Endothelial cell of umbilical vein (primary cell): ENCODE measurements at regions not wholly inside any gene's neighbourhood (a gene's known extent, or its start where the extent isn't known, plus 50 kb on each side); places are given as distances from the start of the nearest gene placed in this dataset.

Source experiments
- BruUV-seq: library from RNA; stranded (reverse); fragments of 400-500 nt; replicated peaks from 2 replicates; lab custom pipeline; 2021; lab: Mats Ljungman, UMichigan
- CTCF ChIA-PET: fragments of 300-600, 350-600 bp; sonication (Branson Sonifier 250); formaldehyde crosslinking; loops from one replicate; lab custom pipeline; 2021; ENCODE audit warnings: antibody characterized with exemption, inconsistent platforms; lab: Charles Lee
- POLR2A ChIA-PET: fragments of 300-600, 350-600 bp; sonication (Branson Sonifier 250); formaldehyde crosslinking; loops from one replicate; lab custom pipeline; 2021; ENCODE audit warnings: antibody characterized with exemption, inconsistent platforms; lab: Charles Lee
- DNase-seq: peaks from one replicate; pipeline ENCODE4 v3.0.0-alpha.2; 2011; ENCODE audit warnings: low read depth, low spot score
- FAIRE-seq: peaks from 2 replicates; lab custom pipeline; 2011; peaks lifted over from hg19 to GRCh38; lab: Jason Lieb, UNC
- H2AFZ ChIP-seq: 2 replicates; pipeline ENCODE4 v1.6.0; 2012; ENCODE audit warnings: low read depth, low read length, control low read depth, inconsistent platforms
- H3K27ac ChIP-seq: 2 replicates; pipeline ENCODE4 v1.5.1; 2011; ENCODE audit warnings: low read depth, mild to moderate bottlenecking, control low read depth, low read length, moderate library complexity; ENCODE audit not compliant: insufficient read depth
- H3K27me3 ChIP-seq, 2 experiments: 2 replicates each; pipeline versions ENCODE4 v1.6.0 to v1.6.1; 2011; ENCODE audit warnings: low read length in 2 of 2, mixed read lengths in 1 of 2; ENCODE audit not compliant: control insufficient read depth in 2 of 2, insufficient read depth in 2 of 2
- H3K36me3 ChIP-seq, 2 experiments: 2 replicates in 1 of 2; 3 replicates in 1 of 2; pipeline ENCODE4 v1.5.1; 2011; ENCODE audit warnings: low read length in 2 of 2, mild to moderate bottlenecking in 1 of 2, moderate library complexity in 1 of 2; ENCODE audit not compliant: control insufficient read depth in 2 of 2, insufficient read depth in 2 of 2; ENCODE audit errors: extremely low read depth in 1 of 2
- H3K4me1 ChIP-seq: 3 replicates; pipeline ENCODE4 v1.5.1; 2011; ENCODE audit warnings: mild to moderate bottlenecking, low read length; ENCODE audit not compliant: control insufficient read depth, insufficient read depth; ENCODE audit errors: extremely low read depth
- H3K4me2 ChIP-seq: 2 replicates; pipeline ENCODE4 v1.6.1; 2011; ENCODE audit warnings: low read length, control low read depth, mixed read lengths; ENCODE audit not compliant: insufficient read depth
- H3K4me3 ChIP-seq, 3 experiments: fragments of 200-600 bp in 1 of 3; sonication (generic), shearing (Covaris generic) in 1 of 3; replicated peaks in 1 of 3; 2 replicates each; pipeline ENCODE4 v1.5.1; 2011 to 2016; ENCODE audit warnings: control low read depth in 3 of 3, low read length in 3 of 3, mild to moderate bottlenecking in 2 of 3, inconsistent platforms in 1 of 3, low read depth in 1 of 3, moderate library complexity in 1 of 3; ENCODE audit not compliant: insufficient read depth in 1 of 3
- H3K79me2 ChIP-seq: 2 replicates; pipeline ENCODE4 v1.6.0; 2012; ENCODE audit warnings: low read length, inconsistent platforms; ENCODE audit not compliant: control insufficient read depth, insufficient read depth
- H3K9ac ChIP-seq: replicated peaks from 2 replicates; pipeline ENCODE3; 2011; ENCODE audit warnings: low read length, control low read depth; ENCODE audit not compliant: insufficient read depth; ENCODE audit errors: extremely low read depth
- H3K9me1 ChIP-seq: replicated peaks from 3 replicates; pipeline ENCODE4 v1.6.0; 2011; ENCODE audit warnings: mild to moderate bottlenecking, low read length; ENCODE audit not compliant: control insufficient read depth, insufficient read depth; ENCODE audit errors: extremely low read depth
- H3K9me3 ChIP-seq: replicated peaks from 2 replicates; pipeline ENCODE4 v1.5.1; 2012; ENCODE audit warnings: low read length, inconsistent platforms; ENCODE audit not compliant: control insufficient read depth, insufficient read depth
- H4K20me1 ChIP-seq: replicated peaks from 2 replicates; pipeline ENCODE3; 2011; ENCODE audit warnings: mild to moderate bottlenecking, low read length; ENCODE audit not compliant: control insufficient read depth, insufficient read depth; ENCODE audit errors: extremely low read depth
- EZH2 ChIP-seq: IDR thresholded peaks from 2 replicates; pipeline ENCODE4 v1.6.1; 2012; ENCODE audit warnings: borderline replicate concordance, low read depth, mild to moderate bottlenecking, moderate library complexity, low read length, inconsistent platforms; ENCODE audit not compliant: severe bottlenecking
- FOS ChIP-seq: IDR thresholded peaks from 2 replicates; pipeline ENCODE4 v1.6.1; 2011; ENCODE audit warnings: mild to moderate bottlenecking, low read length, moderate library complexity, borderline replicate concordance; ENCODE audit not compliant: insufficient read depth
- GATA2 ChIP-seq: IDR thresholded peaks from 2 replicates; pipeline ENCODE4 v1.7.0; 2011; ENCODE audit warnings: low read depth, mild to moderate bottlenecking, moderate library complexity, mixed read lengths, low read length; ENCODE audit not compliant: insufficient read length, insufficient read depth
- JUN ChIP-seq: IDR thresholded peaks from 2 replicates; pipeline ENCODE4 v1.6.1; 2011; ENCODE audit warnings: borderline replicate concordance, low read depth; ENCODE audit not compliant: insufficient read length, insufficient read depth
- MYC ChIP-seq: IDR thresholded peaks from one replicate; pipeline ENCODE4 v1.6.1; 2011; ENCODE audit warnings: mild to moderate bottlenecking, low read depth, low read length
- POLR2AphosphoS5 ChIP-seq: IDR thresholded peaks from 2 replicates; pipeline ENCODE4 v1.6.1; 2012; ENCODE audit warnings: low read depth, mild to moderate bottlenecking, control low read depth, low read length, moderate library complexity; ENCODE audit not compliant: insufficient read depth
- dilution Hi-C: fragments of 300-500 bp; cut with MboI; formaldehyde crosslinking; loops from one replicate; pipeline ENCODE4 v1.15.0; 2019; ENCODE audit warnings: low sequenced_read_pairs; ENCODE audit not compliant: extremely low pct_ligation_motif_present
- intact Hi-C: fragments of 100-400 bp; cut with micrococcal nuclease; formaldehyde crosslinking; loops from one replicate; pipeline ENCODE4 v1.10.0; 2022

DNA sequence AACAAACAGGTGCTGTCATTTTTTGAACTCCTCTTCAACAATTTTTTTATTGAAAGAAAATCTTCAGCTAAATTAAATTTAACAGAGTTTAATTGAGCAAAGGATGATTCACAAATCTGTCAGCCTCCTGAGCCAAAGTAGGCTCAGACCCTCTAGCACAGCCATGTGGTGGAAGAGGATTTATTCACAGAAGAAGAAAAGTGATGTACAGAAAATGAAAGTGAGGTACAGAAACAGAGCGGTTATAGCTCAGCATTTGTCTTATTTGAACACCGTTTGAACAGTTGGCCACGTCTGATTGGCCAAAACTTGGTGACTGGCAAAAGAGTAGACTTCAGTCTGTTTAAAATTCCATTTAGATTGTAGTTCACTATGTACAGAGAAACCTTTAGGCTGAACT, 217.3 kb downstream of the SPANXN1 start:
- H3K4me2 ChIP-seq: no peak overlapping the region
- H3K4me3 ChIP-seq: no peak overlapping the region
- H3K27me3 ChIP-seq: no peaks in the 10 kb centered on the region
- intact Hi-C loops (no loop called here), dilution Hi-C loops (no loop called here)
- no peaks in the 10 kb centered on the region for H3K9me3 ChIP-seq
- DNase-seq (no peak), FAIRE-seq (no peak)
- no peaks in the 10 kb centered on the region for H4K20me1 ChIP-seq
- H3K4me1 ChIP-seq: no peaks in the 10 kb centered on the region
- H2AFZ ChIP-seq: no peak overlapping the region
- ChIA-PET POLR2A (no interaction called here), CTCF (no interaction called here)
- H3K79me2 ChIP-seq: no peaks in the 10 kb centered on the region
- no peaks in the 10 kb centered on the region for H3K9me1 ChIP-seq
- TF ChIP-seq POLR2AphosphoS5: no peak
- TF ChIP-seq MYC: no peak
- H3K27ac ChIP-seq: no peak overlapping the region
- H3K9ac ChIP-seq: no peak overlapping the region
- no peaks in the 10 kb centered on the region for H3K36me3 ChIP-seq
- no TSS peak for BruUV-seq

DNA sequence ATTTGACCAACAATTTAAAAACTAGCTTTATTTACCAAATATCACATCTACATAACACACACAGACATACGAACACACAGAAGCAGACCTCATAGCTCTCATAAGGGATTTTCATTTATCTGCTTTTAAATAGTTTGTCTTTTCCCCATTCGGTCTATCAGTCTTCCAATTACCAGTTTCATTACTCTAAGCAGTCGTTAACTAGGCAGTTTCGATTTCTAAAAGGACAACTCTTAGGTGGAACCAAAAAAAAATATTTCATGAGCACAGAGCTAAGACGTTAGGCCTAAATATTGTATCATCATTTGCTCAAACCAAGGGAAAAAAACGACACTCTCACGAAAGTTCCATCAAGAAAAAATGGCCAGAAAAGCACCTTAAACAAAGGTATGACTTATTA, 228.4 kb downstream of the SPANXN1 start:
- H3K4me2 ChIP-seq: no peak overlapping the region
- no peaks in the 10 kb centered on the region for H3K4me1 ChIP-seq
- FAIRE-seq: no peak
- no peaks in the 10 kb centered on the region for H4K20me1 ChIP-seq
- H2AFZ ChIP-seq: no peak overlapping the region
- no peaks in the 10 kb centered on the region for H3K79me2 ChIP-seq
- DNase-seq: no peak
- H3K4me3 ChIP-seq: no peak overlapping the region
- no peaks in the 10 kb centered on the region for H3K36me3 ChIP-seq
- no peak for TF ChIP-seq JUN
- TF ChIP-seq GATA2: no peak
- no peak for TF ChIP-seq EZH2
- no peak for TF ChIP-seq FOS
- H3K9ac ChIP-seq: no peak overlapping the region
- CTCF ChIA-PET: no interaction called here
- dilution Hi-C loops: no loop called here
- POLR2A ChIA-PET: no interaction called here
- no TSS peak for BruUV-seq
- H3K27me3 ChIP-seq: no peaks in the 10 kb centered on the region
- no peaks in the 10 kb centered on the region for H3K9me3 ChIP-seq
- no peak overlapping the region for H3K27ac ChIP-seq
- intact Hi-C loops: no loop called here
- H3K9me1 ChIP-seq: no peaks in the 10 kb centered on the region
